ENCODE measurements at regions not wholly inside any gene's neighbourhood (a gene's known extent, or its start where the extent isn't known, plus 50 kb on each side); places are given as distances from the start of the nearest gene placed in this dataset.

DNA sequence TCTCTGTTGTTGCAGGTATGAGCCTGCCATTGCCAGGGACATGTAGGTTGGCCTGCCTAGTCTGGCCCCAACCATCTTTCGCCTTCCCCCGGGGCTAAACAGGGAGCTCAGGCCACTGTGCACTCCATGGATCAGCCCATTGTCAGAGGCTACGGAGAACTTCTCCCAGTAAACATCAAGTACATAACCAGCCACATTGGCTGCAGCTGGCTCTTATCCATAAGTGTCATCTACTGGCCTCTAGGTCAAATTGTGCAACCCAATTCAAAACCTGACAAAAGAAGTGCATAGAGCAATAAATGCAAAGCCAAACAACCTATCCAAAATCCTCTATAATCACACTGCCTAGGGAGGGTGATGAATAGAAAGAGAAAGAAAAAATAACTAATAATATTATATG lies 418.1 kb upstream of the DCC start:
- no peak for DNase-seq (ENCODE audit: low read depth in 2 of 2)

DNA sequence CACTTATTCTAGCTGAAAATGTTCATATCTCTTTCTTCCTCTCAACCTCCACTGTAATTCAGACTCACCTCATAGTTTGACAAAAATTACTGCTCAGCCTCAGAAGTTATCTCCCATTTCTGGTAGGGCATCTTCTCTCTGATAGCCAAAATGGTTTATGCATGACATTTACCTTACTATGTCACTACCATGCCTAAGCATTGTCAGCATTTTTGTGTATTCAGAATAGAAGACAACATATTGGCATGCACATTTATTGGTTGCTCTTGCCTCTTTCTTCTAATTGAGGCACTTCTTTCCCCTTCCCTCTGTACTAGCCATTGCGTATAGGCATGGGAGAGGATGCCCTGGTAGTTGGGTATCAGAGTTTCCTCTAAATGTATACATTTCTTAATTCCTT lies 406.1 kb upstream of the DCC start:
- no peak for DNase-seq (ENCODE audit: low read depth in 2 of 2)

DNA sequence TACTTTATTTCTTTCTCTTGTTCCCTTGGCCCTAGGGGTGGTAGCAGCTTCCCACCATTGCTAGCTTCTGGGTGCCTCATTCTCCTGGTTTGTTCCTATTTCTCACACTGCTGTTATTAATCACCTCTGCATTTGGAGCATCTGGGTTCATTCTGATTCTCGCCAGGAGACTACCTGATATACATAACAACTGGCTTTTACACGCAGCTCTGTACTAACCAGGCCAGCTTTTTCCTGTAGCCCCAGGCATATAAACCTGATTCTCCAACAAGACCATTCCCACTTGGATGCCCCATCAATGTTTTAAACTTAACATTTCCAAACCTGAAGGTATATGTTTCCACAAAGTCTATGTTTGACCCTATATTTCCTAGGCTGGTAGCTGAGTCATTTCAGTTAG lies 403.9 kb upstream of the DCC start:
- DNase-seq (ENCODE audit: low read depth in 2 of 2) = no peak

DNA sequence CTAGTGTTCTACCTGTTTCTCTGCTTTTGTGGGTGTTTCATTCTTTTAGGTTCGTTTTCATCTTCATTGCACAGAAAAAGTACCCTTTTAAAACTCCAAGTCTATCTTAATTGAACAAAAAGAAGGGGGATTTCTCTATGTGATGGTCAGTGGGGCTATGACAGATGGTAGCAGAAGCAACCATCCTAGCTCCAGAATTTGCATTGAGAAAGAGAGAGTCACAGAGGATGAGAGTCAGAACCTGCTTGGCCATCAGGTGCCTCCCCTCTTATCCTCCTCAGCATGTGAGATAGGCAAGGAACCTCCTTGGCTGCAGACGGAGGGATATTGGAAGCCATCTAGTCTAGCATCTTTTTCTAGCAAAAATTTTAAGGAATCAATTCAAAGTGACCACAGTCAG lies 398.0 kb upstream of the DCC start:
- no peak for DNase-seq (ENCODE audit: low read depth in 2 of 2)

DNA sequence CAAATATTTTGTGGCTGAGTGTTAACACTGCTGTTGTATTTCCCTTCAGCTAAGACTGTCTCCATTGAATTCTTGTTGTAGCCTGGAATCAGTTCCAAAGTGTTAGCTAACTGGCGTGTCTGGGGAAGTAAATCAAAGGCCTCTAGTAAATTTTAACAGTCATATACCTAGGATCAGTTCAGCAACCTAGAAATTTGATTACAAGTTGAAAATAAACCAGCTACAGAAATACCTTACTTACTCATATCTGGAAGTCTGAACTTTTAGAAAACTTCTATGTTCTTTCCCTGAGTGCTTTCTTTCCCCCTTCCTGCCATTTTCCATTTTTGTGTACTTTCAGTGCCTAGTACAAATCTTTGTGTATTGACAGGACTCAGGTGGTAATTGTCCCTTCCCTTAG lies 396.7 kb upstream of the DCC start:
- no peak for DNase-seq (ENCODE audit: low read depth in 2 of 2)

DNA sequence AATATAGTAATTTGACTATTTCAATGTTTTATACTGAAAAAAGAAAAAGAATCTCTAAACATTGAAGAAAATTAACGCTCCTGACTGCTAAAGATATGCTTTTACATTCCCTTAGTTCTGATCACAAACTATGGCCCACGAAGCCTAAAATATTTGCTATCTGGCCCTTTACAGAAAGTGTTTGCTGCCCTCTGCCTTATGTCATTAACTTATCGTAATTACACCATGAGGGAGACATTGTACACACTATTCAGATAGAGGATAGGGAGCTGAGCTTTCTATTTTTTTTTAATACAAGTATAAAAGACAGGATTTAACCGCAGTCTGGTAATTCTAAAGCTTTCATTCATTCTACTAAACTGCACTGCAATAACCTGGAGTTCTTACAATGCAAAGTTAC lies 393.1 kb upstream of the DCC start:
- no peak for DNase-seq (ENCODE audit: low read depth in 2 of 2)

DNA sequence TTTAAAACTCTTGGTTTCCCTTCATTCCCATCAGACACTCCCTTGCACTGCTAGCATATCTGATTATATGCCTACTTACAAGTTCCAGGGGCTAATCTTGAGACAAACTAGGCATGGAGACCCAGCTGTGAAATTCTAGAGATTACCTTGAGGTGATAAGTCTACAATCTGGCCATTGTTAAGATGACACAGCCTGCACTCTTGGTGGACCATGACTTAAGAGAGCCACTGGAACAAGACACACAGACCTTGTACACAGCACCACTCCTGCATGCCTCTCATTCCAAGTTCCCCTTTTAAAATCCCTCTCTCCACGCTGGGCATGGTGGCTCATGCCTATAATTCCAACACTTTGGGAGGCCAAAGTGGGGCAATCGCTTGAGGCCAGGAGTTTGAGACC lies 387.2 kb upstream of the DCC start:
- no peak for DNase-seq (ENCODE audit: low read depth in 2 of 2)

DNA sequence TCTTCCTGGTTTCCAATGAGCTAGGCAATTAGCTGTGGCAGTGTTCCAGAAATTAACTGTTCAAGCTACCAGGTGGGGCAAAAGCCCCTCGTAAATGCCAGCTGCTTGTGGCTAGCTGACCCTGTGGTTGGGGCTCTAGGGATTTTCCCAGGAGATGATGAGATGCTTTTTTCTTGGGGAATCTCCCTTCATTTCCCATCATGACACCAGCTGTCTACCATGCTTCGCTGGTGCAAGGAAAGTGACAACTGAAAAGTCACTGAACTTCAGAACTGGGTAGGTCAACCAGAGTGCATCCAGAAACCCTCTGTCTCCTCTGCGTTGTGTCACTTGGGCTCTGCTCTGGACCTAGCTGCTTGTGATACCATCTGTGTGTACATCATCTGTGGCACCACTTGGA lies 386.5 kb upstream of the DCC start:
- DNase-seq (ENCODE audit: low read depth in 2 of 2) = no peak

DNA sequence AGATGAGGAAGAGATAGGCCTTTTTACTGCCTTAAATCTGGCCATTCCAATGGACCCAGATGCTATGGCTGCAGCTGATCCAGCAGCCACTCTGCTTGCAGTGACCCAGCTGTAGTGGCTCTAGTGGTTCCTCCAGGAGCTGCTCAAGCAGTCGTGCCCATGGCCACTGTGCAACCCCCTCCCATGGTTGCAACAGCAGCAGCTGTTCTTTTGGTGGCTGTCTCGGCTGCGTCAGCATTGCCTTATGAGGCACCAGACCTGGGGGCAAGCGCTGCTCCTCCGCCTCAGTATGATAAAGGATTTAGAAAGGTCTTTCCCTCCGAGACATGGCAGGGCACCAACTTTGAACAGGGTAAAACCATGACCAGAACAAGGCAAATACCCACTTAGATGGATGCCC lies 384.9 kb upstream of the DCC start:
- DNase-seq (ENCODE audit: low read depth in 2 of 2) = no peak

DNA sequence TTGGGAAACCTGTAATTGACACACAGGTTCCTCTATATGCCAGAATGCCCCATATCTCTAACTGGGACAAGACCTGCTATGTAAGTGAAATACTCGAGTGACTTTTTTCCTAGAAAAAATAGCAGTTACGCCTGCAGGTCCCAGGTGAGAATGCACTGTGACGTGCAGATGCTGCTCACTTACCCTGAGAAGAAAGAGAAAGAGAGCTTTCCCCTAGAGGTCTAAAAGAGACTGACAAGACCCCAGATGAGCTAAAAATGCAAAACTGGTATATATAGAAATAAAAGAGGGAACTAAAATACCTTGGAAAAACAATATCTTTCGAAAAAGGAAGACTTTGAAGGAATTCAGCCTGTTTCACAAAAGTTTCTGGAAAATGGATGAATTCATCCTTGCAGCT lies 383.0 kb upstream of the DCC start:
- no peak for DNase-seq (ENCODE audit: low read depth in 2 of 2)

DNA sequence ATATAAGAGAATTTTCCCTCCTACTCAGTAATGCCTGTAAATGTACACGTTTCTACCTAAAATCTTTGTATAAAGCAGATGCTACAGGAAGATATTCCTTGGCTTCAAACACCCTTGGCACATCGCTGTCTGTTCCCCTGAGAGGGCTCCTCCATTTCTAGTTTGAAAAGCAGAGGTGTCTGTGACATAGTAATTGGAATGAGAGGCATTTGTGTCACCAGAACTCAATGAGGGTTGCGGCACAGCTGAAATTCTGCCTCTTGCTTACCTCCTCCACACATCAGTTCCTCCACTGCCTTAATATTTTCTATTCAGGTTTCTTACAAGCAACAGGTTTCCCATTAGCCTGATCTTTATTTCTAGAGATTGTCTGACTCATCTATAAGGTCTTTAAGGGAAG lies 359.9 kb upstream of the DCC start:
- no peak for DNase-seq (ENCODE audit: low read depth in 2 of 2)

DNA sequence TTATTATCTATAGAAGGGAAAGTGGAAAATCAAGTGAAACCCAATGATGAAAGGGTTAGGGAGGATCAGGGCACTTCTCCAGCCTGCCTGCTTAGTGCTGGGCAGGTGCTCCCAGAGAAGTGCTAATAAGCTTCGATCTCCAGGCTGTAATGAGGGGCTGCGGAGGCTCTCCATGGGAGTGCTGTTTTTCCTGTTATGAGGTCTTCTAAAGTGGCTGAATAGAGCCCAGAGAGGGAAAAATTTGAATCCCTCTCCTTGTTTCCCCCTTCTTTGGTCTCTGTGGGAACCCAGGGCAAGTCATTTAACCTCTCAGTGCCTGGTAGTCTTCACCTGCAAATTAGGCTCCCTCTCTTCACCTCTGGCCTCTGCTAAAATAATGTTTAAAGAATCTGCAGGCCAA lies 351.7 kb upstream of the DCC start:
- no peak for DNase-seq (ENCODE audit: low read depth in 2 of 2)

DNA sequence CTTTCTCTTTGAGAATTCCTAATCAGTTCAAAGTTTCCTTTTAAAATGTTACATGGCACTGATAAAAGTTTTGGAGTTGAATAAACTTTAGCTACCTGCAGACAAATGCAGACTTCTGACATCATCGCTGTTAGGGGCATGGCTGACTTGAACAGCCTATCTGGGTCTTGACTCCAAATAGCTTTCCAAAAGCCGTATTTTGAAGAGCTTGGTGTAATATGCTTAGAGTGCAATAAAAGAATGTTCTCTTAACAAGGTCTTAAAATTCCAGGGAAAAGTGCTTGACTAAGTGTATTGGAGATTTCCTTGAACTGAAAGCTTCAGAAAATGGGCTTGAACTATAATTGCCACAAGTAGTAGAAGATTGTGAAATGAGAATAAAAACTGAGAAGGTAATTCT lies 342.9 kb upstream of the DCC start:
- no peak for DNase-seq (ENCODE audit: low read depth in 2 of 2)

DNA sequence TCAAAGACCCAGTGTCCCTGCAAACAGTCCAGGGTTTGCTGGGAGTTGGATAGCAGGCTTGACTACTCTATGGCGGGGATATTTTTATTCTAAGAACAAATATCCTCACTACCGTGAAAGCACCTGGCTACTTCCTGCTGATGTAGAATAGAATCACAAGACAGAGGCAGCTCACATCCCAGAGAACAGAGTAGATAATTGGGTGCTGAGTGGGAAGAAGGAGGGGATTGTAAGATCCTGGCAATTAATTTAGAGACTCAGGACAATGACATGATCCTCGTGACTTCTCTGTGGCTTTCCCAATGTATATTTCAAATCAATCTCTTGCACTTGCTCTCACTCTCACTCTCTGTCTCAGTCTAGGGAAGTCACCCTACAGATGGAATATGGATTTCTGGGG lies 341.9 kb upstream of the DCC start:
- no peak for DNase-seq (ENCODE audit: low read depth in 2 of 2)

DNA sequence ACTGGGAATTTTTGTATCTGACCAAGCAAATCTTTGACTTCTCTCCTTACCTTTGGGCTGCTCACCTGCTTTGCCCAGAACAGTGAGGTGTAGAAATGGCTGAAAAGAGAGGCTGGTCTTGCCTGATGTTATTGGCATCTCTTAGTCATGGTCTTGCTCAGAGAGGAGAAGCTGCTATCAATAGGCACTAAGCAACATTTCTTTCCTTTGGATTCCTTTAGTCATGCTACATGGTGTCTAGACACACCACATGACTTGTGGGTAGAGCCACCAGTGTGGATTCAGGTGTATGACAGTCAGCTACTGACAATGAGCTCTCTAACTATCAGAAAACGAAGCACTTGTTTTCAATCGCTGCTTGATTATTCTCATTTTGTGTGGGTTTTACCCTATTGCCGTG lies 341.3 kb upstream of the DCC start:
- DNase-seq (ENCODE audit: low read depth in 2 of 2) = no peak

DNA sequence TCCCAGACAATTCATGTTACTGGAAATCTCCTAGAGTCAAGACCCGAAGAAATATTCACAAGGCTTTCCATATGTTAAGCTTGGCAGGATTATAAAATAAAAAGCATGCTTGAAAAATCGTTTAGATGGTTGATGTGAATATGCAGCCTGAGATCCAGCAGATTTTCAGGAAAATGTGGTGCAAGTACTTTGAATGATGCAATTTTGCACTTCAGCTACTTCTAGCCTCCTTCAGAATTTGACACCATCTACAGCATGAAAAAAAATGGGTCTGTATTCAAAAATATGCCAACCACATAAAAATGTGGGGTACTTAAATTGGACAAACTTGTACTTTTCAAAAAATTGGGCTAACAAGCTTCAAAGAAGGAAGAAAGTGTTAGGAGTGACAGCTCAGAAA lies 340.6 kb upstream of the DCC start:
- DNase-seq (ENCODE audit: low read depth in 2 of 2) = no peak

DNA sequence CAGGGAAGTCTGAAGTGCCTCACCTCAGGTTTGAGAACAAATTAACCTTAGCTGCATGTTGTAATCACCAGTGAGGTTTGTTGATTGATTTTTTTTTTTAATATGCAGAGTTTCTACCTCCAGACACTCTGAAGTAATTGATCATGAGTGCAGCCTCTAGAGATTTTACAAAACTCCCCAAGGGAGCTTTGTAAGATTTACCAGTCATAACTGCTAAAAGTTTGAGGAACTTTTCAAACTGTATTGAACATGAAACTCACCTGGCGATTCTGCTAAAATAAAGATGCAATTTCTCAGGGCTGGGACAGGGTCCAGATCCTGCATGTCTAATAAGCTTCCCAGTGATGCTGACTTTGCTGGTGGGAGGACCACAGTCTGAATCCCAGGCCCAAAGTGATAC lies 339.6 kb upstream of the DCC start:
- no peak for DNase-seq (ENCODE audit: low read depth in 2 of 2)

DNA sequence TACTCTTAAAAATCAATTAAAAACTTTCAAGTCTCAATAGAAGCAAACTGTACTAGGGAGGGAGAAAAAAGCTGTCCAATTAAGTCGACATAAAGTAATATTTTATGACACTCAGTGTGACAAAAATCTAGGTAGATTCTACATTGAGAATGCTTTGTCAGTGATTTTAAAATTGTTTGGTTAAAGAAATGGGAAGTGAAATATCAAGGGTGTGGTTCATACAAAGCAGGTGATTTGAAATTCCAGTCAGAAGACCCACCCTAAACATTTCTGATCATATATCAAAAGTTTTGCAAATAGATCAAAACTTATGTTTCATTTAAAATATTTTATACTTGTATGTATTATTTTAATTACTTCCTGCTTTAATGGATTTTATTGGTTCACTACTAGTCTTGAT lies 338.9 kb upstream of the DCC start:
- DNase-seq (ENCODE audit: low read depth in 2 of 2) = no peak

DNA sequence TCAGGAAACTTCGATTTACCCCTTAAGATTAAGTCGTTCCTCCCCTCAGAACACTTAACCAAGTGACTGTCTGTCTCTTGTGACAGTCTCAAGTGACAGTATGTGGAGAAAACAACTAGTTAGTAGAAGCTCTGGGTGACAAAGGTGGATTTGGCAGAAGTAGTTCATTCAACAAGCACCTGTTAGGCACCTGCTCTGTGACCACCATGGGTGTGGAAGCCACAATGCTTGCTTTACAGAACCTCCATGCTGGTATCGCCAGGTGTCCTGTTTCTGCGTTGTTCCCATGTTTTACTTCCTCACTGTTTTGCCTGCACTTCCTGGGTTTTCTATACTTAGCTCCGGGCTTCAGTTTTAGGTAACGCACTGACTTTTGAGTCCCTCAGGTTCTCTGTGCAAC lies 337.4 kb upstream of the DCC start:
- DNase-seq (ENCODE audit: low read depth in 2 of 2) = no peak

DNA sequence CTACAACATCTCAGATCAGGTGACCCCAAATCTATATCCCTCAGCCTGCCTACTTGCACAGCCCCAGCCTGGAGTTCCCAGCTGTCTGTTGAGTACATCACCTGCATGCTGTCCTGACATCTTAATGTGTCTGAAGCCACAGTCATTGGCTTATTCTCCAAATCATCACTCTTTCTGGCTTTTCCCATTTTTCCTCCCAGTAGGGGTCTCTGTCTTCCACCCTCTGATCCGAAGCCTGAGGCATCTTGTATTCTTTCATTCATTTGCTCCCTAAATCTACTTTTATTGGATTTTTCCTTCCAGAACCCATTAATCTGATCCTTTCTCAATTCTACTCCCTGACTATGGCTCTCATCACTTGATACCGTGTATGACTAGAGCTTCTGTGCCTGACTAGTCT lies 332.9 kb upstream of the DCC start:
- DNase-seq (ENCODE audit: low read depth in 2 of 2) = no peak

DNA sequence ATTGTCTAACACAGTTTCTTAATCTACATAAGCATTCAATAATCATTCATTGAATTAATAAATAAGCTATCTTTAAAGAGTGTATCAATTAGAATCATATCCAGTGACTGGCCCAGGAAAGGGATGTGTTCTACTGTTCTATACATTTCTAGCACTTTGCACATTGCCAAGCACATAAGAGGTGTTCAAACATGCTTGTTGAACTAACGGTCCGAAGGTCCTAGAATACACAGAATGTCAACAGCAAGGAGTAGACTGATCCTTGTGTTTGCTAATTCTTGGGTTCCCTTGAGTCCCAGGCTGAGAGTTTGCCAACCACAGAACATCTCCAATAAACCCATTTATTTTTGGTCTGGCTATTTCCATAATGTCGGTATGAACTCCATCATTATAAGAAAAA lies 331.7 kb upstream of the DCC start:
- no peak for DNase-seq (ENCODE audit: low read depth in 2 of 2)

DNA sequence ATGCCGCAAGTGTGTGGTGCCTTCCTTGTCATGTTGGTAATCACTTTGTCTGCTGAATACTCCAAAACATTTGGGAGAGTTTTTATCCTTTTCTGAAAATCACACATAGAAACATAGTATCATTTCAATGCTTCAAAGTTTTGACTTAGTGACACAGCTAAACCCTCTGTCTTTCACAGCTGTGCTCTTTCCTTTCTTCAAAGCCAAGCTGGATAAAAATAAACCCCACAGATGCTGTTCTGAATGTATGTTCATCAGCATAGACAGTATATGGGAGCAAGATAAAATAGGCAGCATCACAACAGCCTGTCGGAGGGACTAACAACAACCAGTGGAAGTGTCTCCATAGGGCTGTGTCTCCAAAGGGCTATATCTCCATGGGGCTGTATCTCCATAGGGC lies 331.3 kb upstream of the DCC start:
- no peak for DNase-seq (ENCODE audit: low read depth in 2 of 2)

DNA sequence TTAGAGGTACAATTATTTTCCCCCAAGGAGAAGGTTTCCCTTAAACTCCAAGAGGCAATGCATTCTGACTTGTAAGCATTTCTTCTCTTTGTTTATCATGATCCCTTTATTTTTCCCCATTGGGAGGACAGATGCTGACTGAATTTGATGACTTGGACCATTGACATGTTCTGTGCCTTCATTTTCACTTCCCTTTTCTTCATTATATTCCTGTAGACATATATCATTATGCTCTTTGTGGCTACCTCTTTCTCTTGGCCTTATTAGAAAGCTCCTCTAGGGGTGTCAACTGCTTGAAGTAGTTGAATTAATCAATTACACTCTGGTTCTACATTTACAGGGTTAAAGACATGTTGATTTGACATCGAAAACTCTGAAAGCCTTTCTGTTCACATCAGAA lies 330.0 kb upstream of the DCC start:
- no peak for DNase-seq (ENCODE audit: low read depth in 2 of 2)

DNA sequence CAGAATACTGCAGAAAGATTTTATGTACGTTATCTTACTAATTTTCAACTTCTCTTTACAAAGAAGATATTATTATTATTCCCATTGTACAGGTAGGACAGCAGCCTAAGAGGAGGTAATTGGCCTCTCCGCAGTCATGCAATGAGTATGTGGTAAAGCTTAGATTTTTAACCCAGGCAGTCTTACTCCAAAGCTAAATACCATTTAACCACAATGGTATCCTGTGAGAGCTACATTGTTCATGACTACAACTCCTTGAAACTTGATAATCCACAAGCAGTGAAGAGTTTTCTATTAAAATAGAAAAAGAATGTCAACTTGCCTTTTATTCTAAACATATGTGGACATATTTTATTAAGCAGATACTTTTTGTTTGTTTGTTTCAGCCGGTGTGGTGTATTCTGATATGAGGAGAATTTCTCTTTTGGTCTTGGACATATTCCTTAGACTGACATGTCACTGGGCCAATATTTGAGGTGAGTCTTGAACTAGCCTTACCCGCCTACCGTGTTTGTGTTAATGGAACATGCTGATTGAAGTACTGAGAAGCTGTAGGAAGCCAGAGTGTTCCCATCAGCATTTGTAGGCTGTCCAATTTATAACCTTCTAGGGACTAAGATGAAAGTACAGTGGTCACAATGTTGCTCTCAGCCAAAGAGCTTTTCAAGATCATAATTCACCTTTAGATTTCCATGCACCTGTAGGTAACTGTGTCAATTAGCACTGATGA lies 293.9 kb upstream of the DCC start:
- DNase-seq (ENCODE audit: low read depth in 2 of 2) = no peak

DNA sequence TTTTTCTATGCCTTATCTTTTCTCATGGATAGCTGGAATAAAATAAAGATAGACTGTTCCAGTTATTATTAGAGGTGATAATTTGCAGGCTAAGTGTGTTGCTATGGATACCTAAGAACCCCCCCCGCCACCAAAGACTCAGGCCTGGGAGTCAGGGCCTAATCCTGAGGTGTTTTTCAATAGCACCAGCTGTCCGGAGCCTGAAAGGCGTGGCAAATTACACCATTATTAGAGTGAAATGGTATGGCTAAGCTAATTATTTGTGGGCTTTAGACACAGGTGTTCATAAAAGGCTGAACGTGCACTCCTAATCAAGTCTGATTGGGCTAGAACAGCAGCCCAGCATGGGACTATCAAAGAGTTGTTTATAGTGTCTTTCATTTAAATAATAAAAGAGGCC lies 293.2 kb upstream of the DCC start:
- no peak for DNase-seq (ENCODE audit: low read depth in 2 of 2)

All from fibroblast of skin of left quadriceps (primary cell).